IPS-NIHi11 (cell line): ENCODE measurements at regions not wholly inside any gene's neighbourhood (a gene's known extent, or its start where the extent isn't known, plus 50 kb on each side); places are given as distances from the start of the nearest gene placed in this dataset.
A peak's percentile ranks its signal among the peaks of the same experiment; 100 is the strongest.

Experiments used
- DNase-seq: peaks from one replicate; pipeline ENCODE4 v3.0.0; 2012; ENCODE audit warnings: mixed read lengths, low spot score

DNA sequence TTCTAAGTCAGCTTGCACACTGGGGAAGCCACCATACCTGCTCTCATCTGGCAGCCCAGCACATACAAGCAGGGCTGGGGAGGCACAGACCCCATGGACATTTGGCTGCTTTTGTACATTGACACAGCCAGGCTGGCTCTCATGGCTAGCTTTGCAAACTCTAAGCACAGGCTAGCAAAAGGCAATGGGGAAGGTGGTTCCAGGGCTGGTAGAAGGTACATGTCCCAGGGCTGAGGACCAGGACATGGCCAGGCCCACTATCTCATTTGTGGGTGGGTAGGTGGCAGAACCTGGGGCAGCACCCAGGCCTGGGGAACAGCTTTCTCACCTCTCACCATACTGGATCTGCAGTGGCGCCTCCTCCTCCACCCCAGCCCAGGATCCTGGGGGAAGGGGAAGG is 90.9 kb downstream of the HS1BP3 start:
- DNase-seq = no peak

DNA sequence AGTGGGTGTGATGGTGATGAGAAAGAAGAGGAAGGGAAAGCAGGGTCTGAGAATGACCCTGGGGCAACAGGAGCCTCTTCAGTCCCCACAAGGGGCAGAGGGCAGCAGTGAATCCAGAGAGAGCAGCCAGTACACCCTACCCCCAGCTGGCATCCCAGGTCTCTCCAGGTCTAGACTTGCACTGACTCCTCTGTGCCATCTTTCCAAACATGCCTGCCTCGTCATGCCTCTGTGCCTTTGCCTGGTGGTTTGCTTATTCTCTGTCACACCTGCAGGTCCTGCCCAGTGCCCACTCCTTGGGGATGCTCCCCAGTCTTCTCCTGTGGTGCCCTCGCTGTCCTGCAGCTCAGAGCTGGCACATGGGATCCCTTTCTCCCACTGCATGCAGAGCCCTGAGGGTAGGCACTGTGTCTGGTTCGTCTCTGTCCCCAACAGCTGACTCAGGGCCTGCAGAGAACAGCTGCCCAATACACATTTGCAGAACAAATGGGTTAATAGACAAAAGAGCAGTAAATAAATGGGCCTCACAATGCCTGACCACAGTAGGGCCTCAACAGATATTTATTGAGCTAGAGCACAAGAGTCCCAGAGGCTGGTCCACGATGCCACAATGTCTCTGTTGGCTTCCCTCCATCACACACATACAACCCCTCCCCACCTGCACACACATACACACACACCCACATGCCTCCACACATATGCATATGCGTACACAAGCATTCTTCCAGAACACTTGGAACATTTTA is 89.8 kb downstream of the HS1BP3 start:
- no peak for DNase-seq

DNA sequence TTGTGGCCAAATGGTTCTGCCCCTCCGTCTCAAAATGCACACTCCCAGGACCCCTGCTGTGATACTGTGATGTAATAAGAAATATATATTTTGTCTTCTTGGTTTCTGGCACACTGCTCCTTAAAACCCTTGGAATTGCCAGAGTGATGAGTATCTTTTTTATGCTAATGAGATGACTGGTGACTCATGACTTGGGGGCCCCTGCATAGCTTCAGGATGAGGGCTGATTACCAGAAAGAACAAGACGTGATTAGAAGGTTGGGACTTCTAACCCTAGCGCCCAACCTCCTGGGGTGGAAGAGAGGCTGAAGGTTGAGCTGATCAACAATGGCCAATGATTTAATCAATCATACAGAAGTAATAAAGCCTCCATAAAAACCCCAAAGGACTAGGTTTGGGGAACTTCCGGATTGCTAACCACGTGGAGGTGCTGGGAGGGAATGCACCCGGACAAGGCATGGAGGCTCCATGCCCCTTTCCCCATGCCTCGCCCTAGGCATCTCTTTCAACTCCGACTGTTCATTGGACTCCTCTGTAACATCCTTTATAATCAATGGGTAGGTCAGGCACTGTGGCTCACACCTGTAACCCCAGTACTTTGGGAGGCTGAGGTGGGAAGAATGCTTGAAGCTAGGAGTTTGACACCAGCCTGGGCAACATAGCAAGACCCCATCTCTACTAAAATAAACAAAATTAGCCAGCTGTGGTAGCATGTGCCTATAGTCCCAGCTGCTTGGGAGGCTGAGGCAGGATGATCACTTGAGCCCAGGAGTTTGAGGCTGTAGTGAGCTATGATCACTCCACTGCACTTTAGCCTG is 89.1 kb downstream of the HS1BP3 start:
- peak; percentile 40 for DNase-seq

DNA sequence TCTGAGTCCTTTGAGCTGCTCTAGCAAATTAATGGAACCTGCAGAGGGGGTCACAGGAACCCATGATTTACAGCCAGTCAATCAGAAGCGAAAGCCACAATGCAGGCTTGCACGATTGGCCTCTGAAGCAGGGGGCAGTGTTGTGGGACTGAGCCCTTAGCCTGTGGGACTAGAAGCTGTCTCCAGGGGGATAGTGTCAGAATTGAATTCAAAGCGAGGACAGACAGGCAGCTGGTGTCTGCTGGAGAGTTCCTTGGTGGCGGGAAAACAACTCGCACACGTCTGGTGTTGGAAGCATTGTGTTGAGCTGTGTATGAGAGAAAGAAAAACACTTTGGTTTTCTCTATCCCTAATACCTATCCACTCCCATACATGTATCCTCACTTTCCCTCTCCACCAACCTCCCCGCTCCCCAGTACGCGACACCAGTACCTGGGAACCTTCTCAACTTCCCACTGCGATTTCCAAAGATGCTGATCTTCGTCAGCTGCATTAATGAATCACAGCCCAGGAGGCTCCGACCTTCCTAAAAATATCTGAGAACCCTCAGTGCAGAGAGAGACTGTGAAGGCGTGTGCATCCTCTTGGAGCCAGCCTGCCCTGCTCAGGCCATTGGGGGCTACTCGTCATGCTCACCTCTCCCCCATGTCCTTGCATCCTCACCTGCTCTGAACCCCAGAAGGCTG is 88.2 kb downstream of the HS1BP3 start:
- peak; percentile 46 for DNase-seq

DNA sequence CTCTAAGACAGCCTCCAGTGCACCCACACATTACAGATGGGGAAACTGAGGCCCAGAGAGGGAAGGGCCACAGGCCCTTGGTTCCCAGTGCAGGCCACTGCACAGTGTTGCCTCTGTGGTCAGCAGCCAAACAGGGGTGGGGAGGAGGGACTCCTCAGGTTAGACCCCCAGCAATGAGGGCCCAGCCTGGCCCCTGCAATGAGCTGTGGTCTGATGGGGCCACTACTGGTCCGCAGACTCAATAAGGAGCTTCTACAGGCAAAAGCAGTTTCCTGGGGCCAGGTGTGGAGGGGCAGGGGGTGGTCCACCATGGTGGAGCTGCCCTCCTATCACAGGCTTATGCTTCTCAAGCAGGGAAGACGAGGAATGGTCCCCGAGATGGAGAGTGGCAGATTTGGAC is 87.6 kb downstream of the HS1BP3 start:
- DNase-seq = no peak

DNA sequence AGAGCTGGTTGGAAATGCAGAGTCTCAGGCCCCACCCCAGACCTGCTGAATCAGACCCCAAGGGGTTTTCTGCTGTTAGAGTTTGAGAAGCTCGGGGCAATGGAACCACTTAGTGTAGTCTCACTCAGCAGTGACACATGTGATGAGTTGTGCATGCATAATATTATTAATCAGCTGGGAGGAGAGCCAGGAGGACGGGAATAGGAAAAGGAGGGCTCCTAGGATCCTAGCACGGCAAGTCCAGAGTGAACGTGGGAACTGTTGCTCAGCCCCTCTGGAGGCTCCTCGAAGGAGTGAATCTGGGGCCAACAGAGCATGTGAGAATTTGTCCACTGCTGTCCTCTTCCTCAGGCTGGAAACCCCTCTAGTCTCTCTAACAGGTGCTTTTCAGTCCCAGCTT is 87.1 kb downstream of the HS1BP3 start:
- no peak for DNase-seq

DNA sequence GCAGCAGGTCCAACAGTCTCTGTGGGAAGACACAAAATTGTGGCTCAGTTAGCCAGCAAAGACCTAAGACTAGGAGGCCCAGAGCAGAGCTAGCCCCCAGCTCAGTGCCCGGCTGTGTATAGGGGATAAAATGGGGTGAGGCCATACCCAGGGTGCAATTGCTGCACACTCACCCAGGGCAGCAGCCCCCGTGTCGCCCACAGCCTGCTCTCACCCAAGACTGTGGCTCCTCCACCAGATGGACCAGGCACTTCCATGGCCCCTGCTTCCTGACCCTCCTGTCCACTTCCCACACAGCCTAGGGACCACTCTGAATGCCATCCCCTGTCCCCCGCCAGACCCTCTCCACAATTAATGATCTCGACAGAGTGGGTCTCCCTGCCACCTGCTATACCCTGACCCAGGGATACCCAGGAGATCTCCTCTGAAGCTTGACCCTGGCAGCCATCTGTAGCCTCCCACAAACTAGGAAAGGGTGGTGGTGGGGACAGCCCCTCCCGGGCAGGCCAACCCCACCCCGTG is 85.7 kb downstream of the HS1BP3 start:
- no peak for DNase-seq

DNA sequence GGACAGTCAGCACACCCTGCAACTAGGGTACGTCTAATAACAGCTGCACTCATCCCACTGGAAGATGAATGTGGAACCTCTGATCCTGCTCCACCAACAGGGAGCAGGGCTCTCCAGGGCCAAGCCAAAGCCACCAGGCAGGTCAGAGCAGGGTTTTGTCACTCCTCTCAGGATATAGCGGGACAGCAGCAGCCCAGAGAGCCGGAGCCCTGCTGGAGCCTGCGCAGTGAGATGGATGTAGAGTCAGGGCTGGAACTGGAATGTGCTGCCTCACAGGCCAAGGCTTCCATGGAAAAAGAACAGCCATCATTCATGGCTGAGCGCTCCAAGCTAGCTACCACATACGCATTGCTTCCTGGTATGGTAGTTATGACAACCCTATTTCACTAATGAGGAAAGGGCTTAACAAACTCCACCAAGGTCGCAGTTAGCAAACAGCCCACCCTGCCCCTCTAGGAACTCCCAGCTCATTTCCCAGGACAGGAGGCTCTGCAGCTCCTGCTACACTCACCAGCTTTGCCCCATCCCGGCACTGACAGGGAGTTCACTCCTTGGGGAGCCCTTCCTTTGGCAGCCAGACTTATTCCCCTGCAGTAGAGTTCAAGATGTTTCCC is 85.2 kb downstream of the HS1BP3 start:
- no peak for DNase-seq

DNA sequence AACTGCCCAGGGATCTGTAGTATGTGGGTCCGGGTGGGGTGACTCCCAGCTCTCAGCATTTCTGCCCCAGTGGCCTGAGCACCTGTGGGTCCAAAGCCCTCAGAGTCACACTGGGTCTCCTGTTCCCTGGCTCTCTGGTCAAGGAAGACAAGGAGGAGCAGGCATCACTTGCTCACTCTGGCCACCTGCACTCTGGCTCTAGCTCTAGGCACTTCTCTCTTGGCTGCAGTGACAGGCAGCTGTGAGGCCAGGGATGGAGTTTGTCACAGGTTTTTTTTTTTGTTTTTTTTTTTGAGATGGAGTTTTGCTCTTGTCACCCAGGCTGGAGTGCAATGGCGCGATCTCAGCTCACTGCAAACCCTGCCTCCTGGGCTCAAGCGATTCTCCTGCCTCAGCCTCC is 84.6 kb downstream of the HS1BP3 start:
- DNase-seq = no peak

DNA sequence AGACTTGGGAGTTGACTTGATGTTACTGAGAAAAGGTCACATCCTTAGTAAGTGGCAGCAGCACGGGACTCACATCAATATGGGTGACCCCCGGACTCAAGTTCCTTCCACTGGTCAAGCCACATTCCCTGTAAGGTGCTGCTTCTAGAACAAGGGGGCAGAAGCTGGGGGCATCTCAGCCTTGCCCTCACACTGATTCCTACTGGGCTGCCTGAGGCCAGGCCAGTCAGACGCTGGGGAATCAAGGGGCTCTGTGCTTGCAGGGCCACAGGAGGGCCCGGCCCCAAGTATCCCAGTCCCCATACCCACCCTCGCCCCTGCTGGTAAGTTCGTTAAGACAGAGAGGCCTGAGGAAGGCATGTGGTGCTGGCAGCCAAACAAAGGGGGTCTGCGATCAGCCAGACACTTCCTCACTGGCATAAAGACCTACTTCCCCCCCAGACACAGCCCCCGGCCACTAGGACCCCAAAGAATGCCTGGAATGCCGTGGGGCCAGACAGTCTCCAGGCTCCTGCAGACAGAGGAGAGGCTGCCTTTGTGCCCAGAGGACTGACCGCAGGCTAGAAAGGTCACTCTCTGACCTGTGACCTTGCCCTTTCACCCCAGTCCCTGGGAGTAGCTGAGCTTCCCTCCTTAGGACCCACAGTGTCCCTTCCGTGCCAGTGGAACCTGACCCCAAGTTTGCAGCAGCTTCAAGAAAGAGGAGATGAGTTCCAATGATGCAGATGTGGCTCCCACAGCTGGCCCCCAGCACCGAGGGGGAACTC is 83.6 kb downstream of the HS1BP3 start:
- DNase-seq = peak; percentile 74
